ENCODE measurements at regions not wholly inside any gene's neighbourhood (a gene's known extent, or its start where the extent isn't known, plus 50 kb on each side); places are given as distances from the start of the nearest gene placed in this dataset.
A peak's percentile ranks its signal among the peaks of the same experiment; 100 is the strongest.

DNA sequence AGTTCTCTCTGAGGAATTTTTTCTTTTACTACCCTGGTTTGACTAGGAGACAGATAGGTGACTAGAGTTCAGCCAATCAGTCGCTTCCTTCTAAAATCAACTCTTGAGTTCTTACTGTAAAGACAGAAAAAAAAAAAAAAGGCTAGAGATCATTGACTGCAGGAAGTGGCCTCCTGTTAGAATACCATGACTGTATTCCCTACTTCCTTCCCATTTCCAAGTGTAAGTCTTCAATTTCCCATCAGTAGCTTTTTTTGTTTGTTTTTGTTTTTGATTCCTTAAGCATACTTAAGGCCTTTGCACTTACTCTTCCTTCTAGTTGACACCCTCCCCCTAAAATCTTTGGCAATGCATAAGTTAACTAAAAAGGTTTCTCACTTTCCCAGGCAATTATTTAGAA is 154.3 kb downstream of the HMHB1 start:
- TF ChIP-seq, protein P1, sequence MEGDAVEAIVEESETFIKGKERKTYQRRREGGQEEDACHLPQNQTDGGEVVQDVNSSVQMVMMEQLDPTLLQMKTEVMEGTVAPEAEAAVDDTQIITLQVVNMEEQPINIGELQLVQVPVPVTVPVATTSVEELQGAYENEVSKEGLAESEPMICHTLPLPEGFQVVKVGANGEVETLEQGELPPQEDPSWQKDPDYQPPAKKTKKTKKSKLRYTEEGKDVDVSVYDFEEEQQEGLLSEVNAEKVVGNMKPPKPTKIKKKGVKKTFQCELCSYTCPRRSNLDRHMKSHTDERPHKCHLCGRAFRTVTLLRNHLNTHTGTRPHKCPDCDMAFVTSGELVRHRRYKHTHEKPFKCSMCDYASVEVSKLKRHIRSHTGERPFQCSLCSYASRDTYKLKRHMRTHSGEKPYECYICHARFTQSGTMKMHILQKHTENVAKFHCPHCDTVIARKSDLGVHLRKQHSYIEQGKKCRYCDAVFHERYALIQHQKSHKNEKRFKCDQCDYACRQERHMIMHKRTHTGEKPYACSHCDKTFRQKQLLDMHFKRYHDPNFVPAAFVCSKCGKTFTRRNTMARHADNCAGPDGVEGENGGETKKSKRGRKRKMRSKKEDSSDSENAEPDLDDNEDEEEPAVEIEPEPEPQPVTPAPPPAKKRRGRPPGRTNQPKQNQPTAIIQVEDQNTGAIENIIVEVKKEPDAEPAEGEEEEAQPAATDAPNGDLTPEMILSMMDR (IDR thresholded peaks at IDR 0.05) = no peak

DNA sequence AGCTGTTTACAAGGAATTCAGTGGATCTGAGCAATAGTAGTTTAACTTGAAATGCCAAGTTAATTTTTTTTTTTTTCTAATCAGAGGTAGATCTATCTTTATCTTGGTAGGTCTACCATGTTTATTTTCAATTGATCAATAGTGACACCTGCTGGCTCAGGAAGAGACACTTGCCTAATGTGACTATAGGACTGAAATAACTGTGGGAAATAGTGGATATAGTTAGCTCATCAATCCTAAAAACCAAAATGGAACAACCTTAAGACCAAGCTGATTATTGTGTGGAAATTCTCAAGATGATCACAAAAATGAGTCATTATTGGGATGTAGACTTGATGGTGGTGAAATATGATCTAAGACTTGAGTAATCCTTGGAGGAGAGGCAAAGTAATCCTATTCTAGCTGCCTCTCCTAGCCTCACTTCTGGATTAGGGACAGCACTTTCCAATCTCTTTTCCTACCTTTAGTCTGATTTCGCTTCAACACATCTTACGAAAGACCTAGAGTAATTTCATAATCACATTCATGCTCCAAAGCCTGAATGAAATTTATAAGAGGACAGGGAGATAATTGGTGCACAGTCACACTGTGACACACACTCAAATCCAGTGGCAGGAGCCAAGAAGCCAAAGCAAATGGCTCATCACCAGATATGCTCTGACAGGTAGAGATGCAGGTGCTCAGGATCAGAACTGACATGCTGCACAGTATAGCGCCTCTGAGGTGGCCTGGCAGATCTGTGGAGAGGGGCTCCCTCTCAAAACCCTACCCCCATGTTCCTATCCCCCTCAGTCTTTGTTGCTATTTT is 156.3 kb downstream of the HMHB1 start:
- TF ChIP-seq ZFX (IDR thresholded peaks at IDR 0.05; ENCODE audit: borderline replicate concordance) = no peak
- TF ChIP-seq, protein P1 (IDR thresholded peaks at IDR 0.05) = peak; percentile 70
- H3K27ac ChIP-seq = no peak overlapping the region

More for the DNA sequence above, 154.3 kb downstream of the HMHB1 start:
- H3K27ac ChIP-seq = no peak overlapping the region

DNA sequence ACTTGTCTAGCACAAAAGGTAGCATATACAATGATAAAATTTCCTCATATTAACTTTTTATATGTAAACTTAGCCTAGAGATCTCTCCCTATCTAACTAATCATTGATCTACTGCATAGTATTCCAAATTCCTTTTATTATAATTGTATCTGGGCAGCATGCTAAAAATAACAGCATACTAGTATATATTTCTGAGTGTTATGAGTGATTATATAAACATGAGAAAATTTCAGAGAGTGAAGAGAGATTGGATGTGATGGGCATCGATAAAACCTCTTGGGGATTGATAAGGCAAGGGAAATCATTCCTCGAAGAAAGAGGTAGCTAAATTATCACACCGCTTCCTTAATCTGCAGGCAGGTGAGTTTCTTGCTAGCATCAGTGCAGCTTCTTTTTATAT is 158.2 kb downstream of the HMHB1 start:
- no peak for TF ChIP-seq ZFX (IDR thresholded peaks at IDR 0.05; ENCODE audit: borderline replicate concordance)
- TF ChIP-seq, protein P1 (IDR thresholded peaks at IDR 0.05) = no peak
- no peak overlapping the region for H3K27ac ChIP-seq

DNA sequence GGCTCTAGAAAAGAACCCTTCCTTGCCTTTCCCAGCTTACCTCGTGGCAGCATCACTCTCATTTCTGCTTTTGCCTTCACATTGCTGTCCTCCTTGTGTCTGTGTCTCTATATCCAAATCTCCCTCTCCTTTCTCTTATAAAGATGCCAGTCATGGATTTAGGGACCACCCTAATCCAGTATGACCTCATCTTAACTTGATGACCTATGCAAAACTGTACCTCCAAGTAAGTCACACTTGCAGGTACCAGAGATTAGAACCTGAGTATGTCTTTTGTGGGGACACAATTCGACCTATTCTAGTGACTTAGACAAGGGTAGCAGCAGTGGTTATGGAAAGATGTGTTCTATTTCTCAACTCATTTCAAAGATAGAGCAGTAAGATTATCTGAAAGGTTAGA is 160.1 kb downstream of the HMHB1 start:
- TF ChIP-seq, protein P1 (IDR thresholded peaks at IDR 0.05) = no peak
- TF ChIP-seq ZFX (IDR thresholded peaks at IDR 0.05; ENCODE audit: borderline replicate concordance) = no peak
- H3K27ac ChIP-seq = no peak overlapping the region

DNA sequence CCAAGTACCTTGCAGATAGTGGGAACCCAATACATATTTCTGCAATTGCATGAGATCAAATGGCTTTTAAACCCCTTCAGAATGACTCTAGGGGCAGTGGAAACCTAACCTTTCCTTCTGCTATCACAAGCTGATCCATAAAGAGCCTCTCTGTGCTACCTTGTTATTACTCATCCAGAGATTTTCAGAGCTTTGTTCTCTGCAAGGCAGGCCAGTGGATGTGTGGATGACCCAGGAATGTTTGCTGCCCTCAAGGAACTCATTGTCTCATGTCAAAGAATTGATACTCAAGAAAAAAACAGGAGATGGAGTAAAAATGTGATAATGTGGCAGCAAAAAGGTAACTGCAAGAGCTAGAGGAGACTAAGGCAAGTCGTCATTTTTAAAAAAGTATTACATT is 164.1 kb downstream of the HMHB1 start:
- no peak for TF ChIP-seq ZFX (IDR thresholded peaks at IDR 0.05; ENCODE audit: borderline replicate concordance)
- TF ChIP-seq, protein P1 (IDR thresholded peaks at IDR 0.05) = no peak

DNA sequence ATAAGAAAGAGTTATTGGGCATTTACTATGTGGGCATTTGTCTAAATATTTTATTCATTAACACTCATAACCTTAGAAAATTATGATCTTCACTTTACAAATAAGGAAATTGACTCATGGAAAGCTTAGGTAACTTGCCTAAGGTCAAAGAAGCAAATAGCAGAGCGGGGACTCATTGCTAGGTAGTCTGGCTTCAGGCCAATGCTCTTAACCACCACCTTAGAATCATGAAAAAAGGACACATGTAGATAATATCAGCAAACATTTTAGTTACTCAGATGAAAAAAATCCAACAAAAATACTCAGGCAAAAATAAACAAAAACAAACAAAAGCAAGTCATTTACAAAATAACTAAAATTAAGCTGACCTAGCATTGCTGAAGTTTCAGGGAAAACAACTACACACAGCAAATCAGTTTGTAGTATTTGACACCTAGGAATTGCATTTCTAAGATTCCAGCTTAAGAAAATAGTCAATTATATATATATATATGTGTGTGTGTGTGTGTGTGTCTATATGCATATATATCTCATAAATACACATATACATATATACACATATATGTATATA is 166.0 kb downstream of the HMHB1 start:
- no peak overlapping the region for H3K27ac ChIP-seq
- TF ChIP-seq, protein P1 (IDR thresholded peaks at IDR 0.05) = no peak
- TF ChIP-seq ZFX (IDR thresholded peaks at IDR 0.05; ENCODE audit: borderline replicate concordance) = no peak

More for the DNA sequence above, 164.1 kb downstream of the HMHB1 start:
- H3K27ac ChIP-seq = no peak overlapping the region

DNA sequence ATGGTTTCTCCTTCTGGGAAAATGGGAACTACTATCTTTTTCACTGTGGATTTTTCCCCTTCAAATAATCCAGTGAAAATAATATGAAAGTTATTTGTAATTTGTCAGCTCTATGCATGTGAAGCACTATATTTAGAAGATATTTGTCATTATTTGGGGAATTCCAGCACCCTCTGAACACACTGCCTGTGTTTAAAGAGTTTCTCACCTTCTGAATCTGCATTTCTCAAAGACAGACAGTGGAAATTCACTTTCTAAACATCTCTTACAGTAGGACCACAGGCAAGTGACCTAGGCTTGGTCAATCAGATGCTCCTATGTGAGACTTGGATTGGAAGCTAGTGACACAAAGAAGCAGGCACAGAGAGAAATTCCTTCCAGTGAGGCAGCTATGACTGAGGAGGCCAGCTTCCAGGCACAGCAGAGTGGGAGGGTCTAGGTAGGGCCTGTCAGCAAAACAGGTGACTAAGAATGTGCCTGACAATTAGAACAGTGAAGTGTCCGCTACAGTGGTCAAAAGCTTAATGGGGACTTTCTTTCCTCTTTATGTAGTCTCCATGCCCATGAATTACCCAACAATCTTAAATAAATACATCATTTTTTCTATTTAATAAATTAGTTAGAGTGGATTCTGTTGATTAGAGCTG is 167.2 kb downstream of the HMHB1 start:
- H3K27ac ChIP-seq = no peak overlapping the region
- TF ChIP-seq, protein P1 (IDR thresholded peaks at IDR 0.05) = no peak
- TF ChIP-seq ZFX (IDR thresholded peaks at IDR 0.05; ENCODE audit: borderline replicate concordance) = no peak

Measured in 22Rv1 (cell line).